ENCODE measurements at regions not wholly inside any gene's neighbourhood (a gene's known extent, or its start where the extent isn't known, plus 50 kb on each side); places are given as distances from the start of the nearest gene placed in this dataset.

DNA sequence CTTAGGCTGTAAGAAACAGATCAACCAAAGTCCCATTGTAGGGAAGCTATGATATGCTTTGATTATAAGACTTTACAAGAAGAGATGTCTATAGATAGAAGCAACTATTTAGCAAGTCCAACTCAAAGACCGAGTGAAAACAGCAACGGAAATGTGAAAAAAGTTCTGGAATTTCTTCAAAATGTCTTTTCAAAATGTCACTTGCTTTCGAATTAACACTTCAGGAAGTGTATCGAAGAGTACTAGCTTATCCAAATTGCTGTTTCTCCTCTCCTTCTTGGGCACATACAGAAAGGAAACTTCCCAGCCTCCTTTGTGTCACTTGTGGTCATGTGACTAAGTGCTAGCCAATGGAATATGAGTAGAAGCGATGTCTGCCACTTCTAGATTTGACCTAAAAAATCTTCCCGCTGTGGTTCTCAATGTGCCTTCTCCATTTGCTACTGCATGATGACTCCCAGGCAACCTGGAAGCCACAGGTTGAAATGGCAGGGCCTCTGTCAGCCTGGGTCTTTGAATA is 89.9 kb downstream of the TSEN15 start:
- no peak for DNase-seq

DNA sequence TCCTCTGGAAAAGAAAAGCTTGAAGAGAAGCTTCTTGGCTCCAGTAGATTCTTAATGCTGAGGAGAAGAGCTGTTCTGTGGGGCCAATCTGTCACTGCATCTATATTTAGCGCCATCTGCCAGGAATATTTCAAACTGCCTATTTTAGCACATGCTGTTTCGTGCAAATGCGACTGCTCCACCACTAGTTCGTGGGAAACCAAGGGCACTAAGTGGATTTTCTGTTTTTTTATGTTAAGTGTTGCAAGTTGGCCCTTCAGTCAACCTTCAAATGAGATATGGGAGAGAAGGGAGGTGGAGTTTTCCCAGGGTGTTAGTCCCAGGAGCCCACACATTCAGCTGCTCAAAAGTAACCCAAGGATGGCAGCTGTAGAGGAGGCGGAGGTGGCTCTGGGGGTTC is 91.9 kb downstream of the TSEN15 start:
- DNase-seq: no peak

GRCh38 chr1:184145083-184145482 is 93.6 kb downstream of the TSEN15 start:
- DNase-seq: no peak

DNA sequence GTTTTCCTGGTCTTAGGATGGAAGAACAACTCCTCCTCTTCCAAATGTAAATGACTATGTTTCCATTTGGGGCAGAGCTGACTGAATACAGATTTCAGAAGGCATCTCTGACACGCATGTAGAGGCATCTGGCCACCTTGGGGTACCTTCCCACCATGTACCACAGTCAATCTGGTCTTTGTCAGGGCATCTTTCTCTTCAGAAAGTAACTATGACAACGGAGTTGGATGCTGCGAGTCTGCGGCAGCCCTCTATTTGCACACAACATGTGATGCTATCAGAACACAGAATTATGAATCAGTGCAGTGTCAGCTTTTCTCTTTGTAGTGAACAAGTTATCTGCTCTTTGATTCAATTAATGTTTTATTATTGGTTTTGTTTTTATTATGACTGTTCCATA is 94.7 kb downstream of the TSEN15 start:
- no peak for DNase-seq

DNA sequence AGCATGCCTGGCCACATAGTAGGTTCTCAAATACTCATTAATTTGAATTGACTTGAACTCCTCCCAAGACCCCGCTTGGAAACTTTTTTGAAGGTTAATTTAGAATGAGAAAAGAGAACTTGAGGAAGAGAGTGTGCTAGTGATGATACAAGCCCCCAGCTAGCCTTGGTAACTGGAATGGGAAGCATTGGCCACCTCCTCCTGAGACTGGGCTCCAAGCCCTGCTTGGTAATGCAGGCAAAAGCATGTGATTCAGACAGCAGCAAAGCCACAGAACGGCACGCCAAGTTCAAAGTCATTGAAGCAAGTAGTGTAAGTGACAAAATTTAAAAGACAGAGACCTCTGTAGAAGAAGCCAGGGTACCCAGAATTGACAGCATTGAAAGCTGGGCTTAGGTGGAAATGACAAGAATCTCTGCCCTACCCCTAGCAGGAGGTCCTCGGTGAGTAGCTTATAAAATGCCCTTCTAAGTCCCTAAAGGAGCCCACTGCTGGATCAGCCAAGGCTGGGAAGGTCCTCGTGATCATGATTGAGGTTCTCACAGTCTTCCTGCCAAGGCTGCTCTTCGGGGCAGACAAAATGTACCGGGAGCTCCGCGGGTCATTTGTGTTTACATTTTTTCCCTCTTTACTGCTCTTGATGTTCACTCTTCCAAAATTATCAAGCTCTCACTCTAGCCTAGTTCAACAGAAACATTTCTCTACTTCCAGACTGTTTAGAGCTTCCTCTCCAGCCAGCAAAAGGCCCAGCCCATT is 99.4 kb downstream of the TSEN15 start:
- DNase-seq: no peak

GRCh38 chr1:184152434-184152898 is 100.9 kb downstream of the TSEN15 start:
- no peak for DNase-seq

DNA sequence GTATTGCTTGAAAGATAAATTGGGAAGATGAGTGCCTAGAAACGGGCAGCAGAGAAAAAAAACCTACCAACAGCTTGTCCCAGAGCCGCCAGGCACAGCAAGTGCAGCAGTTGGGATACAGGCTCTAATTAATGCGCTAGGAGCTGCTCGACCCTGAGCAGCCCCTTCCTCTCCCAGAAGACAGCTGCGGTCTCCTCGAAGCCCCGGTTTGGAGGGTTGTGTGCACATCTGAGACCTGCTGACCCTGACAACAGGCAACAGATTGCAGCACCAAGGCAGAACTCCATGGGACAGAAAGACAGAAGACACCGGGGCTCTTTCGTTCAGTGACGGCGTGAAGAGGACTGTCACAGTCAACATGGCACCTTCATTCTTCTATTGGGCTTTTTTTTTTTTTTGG is 101.4 kb downstream of the TSEN15 start:
- no peak for DNase-seq

GRCh38 chr1:184153731-184154130 is 102.2 kb downstream of the TSEN15 start:
- DNase-seq: no peak

- peak; percentile 82 for DNase-seq
These were observed 105.2 kb downstream of the TSEN15 start for GRCh38 chr1:184156521-184157393.

- no peak for DNase-seq
These were observed 105.8 kb downstream of the TSEN15 start for GRCh38 chr1:184157394-184157742.

DNA sequence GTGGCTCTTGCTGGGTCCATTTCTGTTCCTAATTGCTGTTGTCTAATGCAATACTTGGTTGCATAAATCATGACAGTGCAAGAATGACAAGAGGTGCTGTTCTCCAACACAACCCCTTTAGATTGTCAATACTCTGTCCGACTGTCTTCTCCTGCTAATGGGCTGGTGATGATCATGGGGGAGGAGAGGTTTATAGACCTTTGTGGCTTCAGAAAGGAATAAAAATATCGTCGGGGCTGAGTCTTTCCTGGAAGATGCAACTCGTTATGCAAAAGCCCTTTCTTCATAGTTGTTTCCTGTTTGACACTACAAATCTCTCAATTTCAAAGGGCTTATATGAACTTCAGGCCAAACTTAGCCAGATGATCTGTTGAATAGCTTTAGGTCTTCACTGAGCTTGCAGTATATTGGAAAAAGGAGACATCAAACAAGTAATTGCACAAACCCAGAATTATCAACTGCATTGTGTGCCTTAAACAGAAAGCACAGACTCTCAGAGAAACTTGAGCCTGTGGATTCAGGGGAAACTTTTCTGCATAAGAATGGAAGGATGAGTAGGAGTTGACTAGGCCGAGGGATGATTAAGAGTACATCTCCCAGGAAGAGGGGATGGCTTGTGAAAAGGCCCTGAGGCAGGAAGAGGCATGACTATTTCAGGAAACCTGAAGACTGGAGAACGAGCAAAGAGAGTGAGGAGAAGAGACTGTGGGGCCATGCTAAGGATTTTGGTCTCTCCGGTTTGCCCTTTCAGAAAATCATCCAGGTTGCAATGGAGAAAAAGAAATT is 107.6 kb downstream of the TSEN15 start:
- DNase-seq: no peak

GRCh38 chr1:184160236-184160635 is 108.7 kb downstream of the TSEN15 start:
- DNase-seq: no peak

DNA sequence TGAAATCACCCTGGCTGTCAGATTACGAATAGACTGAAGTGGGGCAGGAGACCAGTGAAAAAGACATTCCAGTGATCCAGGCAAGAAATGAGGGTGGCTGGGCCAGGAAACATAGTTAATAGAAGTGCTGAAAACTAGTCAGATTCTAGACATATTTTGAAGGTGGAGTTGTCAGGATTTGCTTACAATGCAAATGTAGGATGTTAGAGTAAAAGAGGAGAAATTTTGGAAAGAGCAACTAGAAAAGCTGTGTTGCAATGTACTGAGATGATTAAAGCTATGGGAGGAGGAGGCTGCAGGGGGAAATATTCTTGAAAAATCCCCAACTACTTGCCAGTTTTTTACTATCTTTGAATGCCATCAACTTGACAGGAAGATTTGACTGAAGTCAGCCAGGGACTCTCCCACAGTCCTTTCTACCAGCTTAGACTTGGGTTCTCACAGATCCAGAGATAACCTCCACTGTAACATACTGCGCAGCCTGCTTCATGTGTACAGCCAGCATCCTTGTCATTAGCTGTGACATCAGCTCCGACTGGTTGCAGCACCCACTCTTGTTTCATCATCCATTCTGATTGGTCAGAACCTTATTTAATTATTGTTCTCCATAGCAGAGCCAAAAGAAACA is 109.7 kb downstream of the TSEN15 start:
- no peak for DNase-seq

GRCh38 chr1:184162281-184162680 is 110.8 kb downstream of the TSEN15 start:
- DNase-seq: no peak

- DNase-seq: no peak
These were observed 112.3 kb downstream of the TSEN15 start for GRCh38 chr1:184163674-184164465.

- DNase-seq: no peak
These were observed 113.0 kb downstream of the TSEN15 start for GRCh38 chr1:184164536-184164935.

DNA sequence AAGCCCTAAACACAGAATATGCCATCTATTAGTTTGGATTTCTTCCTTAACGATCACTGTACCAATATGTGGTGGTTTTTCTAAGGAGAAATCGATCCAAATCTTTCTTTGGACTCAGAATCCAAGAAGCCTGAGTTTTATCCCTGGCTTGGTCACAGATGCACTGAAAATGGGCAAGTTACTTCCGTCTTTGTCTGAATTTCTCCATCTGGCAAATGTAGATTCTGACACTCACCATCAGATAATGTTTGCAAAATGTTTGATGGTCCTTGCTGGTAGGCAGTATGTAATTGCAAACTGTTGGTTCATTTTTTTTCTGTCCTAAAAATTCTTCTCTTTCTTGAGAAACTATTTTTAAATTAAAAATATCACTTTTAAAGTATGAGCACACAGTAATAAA is 115.0 kb downstream of the TSEN15 start:
- DNase-seq: no peak

GRCh38 chr1:184167352-184167751 is 115.8 kb downstream of the TSEN15 start:
- DNase-seq: no peak

DNA sequence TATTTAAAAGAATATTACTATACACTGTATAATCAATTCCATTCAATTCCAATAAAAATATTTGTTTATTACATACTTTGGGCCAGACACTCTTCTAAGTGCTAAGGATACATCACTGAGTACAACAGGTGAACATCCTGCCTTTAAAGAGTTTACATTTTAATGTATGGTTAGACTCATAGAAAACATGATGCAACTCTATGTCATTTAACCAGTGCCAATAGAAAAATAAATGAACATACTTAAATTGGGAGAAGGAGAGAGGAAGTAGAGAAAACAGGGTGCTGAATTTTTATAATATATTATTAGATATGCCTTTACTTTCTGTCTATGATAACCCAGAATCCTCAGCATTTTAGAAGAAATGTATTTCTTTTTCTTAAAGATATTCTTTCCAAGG is 119.2 kb downstream of the TSEN15 start:
- no peak for DNase-seq

DNA sequence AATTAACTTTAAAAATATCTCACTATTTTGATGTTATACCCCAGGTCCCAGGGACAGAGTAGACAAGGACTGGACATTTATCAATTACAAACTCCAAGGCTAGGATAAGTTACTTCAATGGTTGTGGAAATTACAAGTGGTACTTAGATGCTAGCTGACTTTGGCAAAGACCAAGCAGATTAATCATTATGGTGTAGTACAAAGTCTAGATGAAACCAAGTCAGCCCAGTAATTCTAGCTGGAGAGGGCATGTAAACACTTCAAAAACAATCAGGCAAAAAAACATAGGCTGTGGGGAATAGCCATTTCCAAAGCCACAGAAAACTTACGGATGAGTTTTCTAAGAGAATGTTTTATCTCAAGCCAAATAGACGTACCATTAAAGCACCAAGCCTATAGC is 124.5 kb downstream of the TSEN15 start:
- no peak for DNase-seq

- no peak for DNase-seq
These were observed 129.5 kb downstream of the TSEN15 start for GRCh38 chr1:184181044-184181443.

- no peak for DNase-seq
These were observed 132.4 kb downstream of the TSEN15 start for GRCh38 chr1:184183919-184184318.
